H1 (cell line): ENCODE measurements at regions not wholly inside any gene's neighbourhood (a gene's known extent, or its start where the extent isn't known, plus 50 kb on each side); places are given as distances from the start of the nearest gene placed in this dataset.

Experiments used
- CTCF ChIA-PET: fragments of 300-600 bp; sonication (Branson Sonifier 250); formaldehyde crosslinking; loops from one replicate; lab custom pipeline; 2021; ENCODE audit not compliant: partially characterized antibody; lab: Charles Lee
- POLR2A ChIA-PET: fragments of 300-600 bp; sonication (Branson Sonifier 250); formaldehyde crosslinking; loops from one replicate; lab custom pipeline; 2021; ENCODE audit warnings: inconsistent platforms; ENCODE audit not compliant: partially characterized antibody; lab: Charles Lee
- DNase-seq, 2 experiments: peaks; one replicate each; pipeline versions ENCODE4 v3.0.0 to v3.0.0-alpha.2; 2010 to 2022; ENCODE audit warnings: low spot score in 2 of 2, low read depth in 1 of 2, mixed read lengths in 1 of 2
- FAIRE-seq: peaks from 2 replicates; lab custom pipeline; 2011; peaks lifted over from hg19 to GRCh38; lab: Jason Lieb, UNC
- H2AFZ ChIP-seq: 2 replicates; pipeline ENCODE4 v1.8.1; 2012; ENCODE audit warnings: low read length, inconsistent platforms
- H2AK5ac ChIP-seq: 2 replicates; pipeline ENCODE4 v1.6.1; 2013; ENCODE audit warnings: low read depth, low read length
- H2BK120ac ChIP-seq: replicated peaks from 2 replicates; pipeline ENCODE3; 2013; ENCODE audit warnings: low read depth, low read length, inconsistent platforms
- H2BK12ac ChIP-seq: 2 replicates; pipeline ENCODE4 v1.6.1; 2013; ENCODE audit warnings: low read depth, low read length
- H2BK15ac ChIP-seq: 2 replicates; pipeline ENCODE4 v1.6.1; 2013; ENCODE audit warnings: low read length
- H2BK20ac ChIP-seq: 2 replicates; pipeline ENCODE4 v1.6.1; 2013; ENCODE audit warnings: low read length
- H2BK5ac ChIP-seq: 2 replicates; pipeline ENCODE4 v1.6.1; 2013; ENCODE audit warnings: low read depth, low read length
- H3K14ac ChIP-seq: 2 replicates; pipeline ENCODE4 v1.6.1; 2013; ENCODE audit warnings: inconsistent platforms; ENCODE audit not compliant: insufficient read length
- H3K18ac ChIP-seq: 2 replicates; pipeline ENCODE4 v1.6.1; 2013; ENCODE audit warnings: low read length; ENCODE audit errors: extremely low read depth
- H3K23ac ChIP-seq: 2 replicates; pipeline ENCODE4 v1.6.1; 2013; ENCODE audit warnings: inconsistent platforms; ENCODE audit not compliant: insufficient read length
- H3K23me2 ChIP-seq: 2 replicates; pipeline ENCODE4 v1.6.1; 2013; ENCODE audit warnings: low read depth, low read length
- H3K27ac ChIP-seq: 2 replicates; pipeline ENCODE4 v1.6.1; 2011; ENCODE audit warnings: low read depth, low read length, inconsistent platforms
- H3K27me3 ChIP-seq, 4 experiments: replicated peaks in 1 of 4; 1 replicate in 1 of 4; 2 replicates in 3 of 4; pipeline versions ENCODE4 v1.6.1 to v1.8.1; 2011 to 2013; ENCODE audit warnings: low read length in 3 of 4, mild to moderate bottlenecking in 3 of 4, inconsistent platforms in 2 of 4, mixed read lengths in 2 of 4, moderate library complexity in 1 of 4; ENCODE audit not compliant: control insufficient read depth in 3 of 4, insufficient read depth in 3 of 4; ENCODE audit errors: extremely low read depth in 1 of 4
- H3K36me3 ChIP-seq, 4 experiments: 2 replicates each; pipeline versions ENCODE4 v1.6.1 to v1.8.1; 2011 to 2013; ENCODE audit warnings: mild to moderate bottlenecking in 4 of 4, low read length in 3 of 4, moderate library complexity in 2 of 4, control low read depth in 1 of 4, inconsistent platforms in 1 of 4; ENCODE audit not compliant: insufficient read depth in 4 of 4, control insufficient read depth in 2 of 4
- H3K4ac ChIP-seq: replicated peaks from 2 replicates; pipeline ENCODE3; 2013; ENCODE audit warnings: low read length, low read depth, mixed read lengths, inconsistent platforms; ENCODE audit not compliant: insufficient read length
- H3K4me1 ChIP-seq, 4 experiments: replicated peaks in 1 of 4; 1 replicate in 1 of 4; 2 replicates in 3 of 4; pipeline versions ENCODE4 v1.6.1 to v1.8.1; 2011 to 2013; ENCODE audit warnings: low read length in 3 of 4, inconsistent platforms in 2 of 4, mixed read lengths in 1 of 4; ENCODE audit not compliant: insufficient read depth in 4 of 4, control insufficient read depth in 3 of 4
- H3K4me2 ChIP-seq, 2 experiments: 2 replicates each; pipeline versions ENCODE4 v1.6.1 to v1.8.1; 2011 to 2013; ENCODE audit warnings: low read depth in 2 of 2, low read length in 2 of 2, control low read depth in 1 of 2, inconsistent platforms in 1 of 2, mild to moderate bottlenecking in 1 of 2; ENCODE audit not compliant: insufficient read depth in 1 of 2
- H3K4me3 ChIP-seq, 4 experiments: fragments of 200-600, 300-600 bp in 1 of 4; sonication (generic), shearing (Covaris generic), sonication (Bioruptor Twin) in 1 of 4; 2 replicates each; pipeline versions ENCODE4 v1.5.1 to v1.8.1; 2011 to 2016; ENCODE audit warnings: low read length in 4 of 4, low read depth in 3 of 4, control low read depth in 2 of 4, inconsistent platforms in 2 of 4, mild to moderate bottlenecking in 2 of 4, mixed read lengths in 1 of 4, moderate library complexity in 1 of 4; ENCODE audit not compliant: insufficient read depth in 2 of 4; ENCODE audit errors: extremely low read depth in 1 of 4
- H3K56ac ChIP-seq: replicated peaks from 2 replicates; pipeline ENCODE3; 2013; ENCODE audit warnings: low read depth, mild to moderate bottlenecking, mixed read lengths, low read length, inconsistent platforms; ENCODE audit not compliant: insufficient read length
- H3K79me1 ChIP-seq: 2 replicates; pipeline ENCODE4 v1.6.1; 2013; ENCODE audit warnings: low read depth, low read length, control low read depth
- H3K79me2 ChIP-seq, 2 experiments: 2 replicates each; pipeline versions ENCODE4 v1.6.1 to v1.8.1; 2012 to 2013; ENCODE audit warnings: low read length in 2 of 2, mild to moderate bottlenecking in 2 of 2, inconsistent platforms in 1 of 2; ENCODE audit not compliant: insufficient read depth in 2 of 2, control insufficient read depth in 1 of 2
- H3K9ac ChIP-seq, 4 experiments: replicated peaks in 1 of 4; 1 replicate in 1 of 4; 2 replicates in 3 of 4; pipeline versions ENCODE4 v1.6.1 to v1.8.1; 2011 to 2013; ENCODE audit warnings: low read depth in 3 of 4, low read length in 3 of 4, control low read depth in 2 of 4, mild to moderate bottlenecking in 2 of 4, moderate library complexity in 2 of 4, inconsistent platforms in 1 of 4; ENCODE audit errors: extremely low read depth in 1 of 4
- H3K9me3 ChIP-seq, 2 experiments: 2 replicates each; pipeline versions ENCODE4 v1.6.1 to v1.8.1; 2012 to 2013; ENCODE audit warnings: mild to moderate bottlenecking in 2 of 2, moderate library complexity in 2 of 2, control low read depth in 1 of 2, inconsistent platforms in 1 of 2, low read depth in 1 of 2, low read length in 1 of 2, mixed read lengths in 1 of 2; ENCODE audit not compliant: insufficient read depth in 2 of 2
- H4K20me1 ChIP-seq, 2 experiments: replicated peaks in 1 of 2; 2 replicates each; pipeline versions ENCODE3 to v1.8.1; 2011 to 2013; ENCODE audit warnings: inconsistent platforms in 2 of 2, low read length in 2 of 2, mild to moderate bottlenecking in 1 of 2; ENCODE audit not compliant: insufficient read depth in 2 of 2, control insufficient read depth in 1 of 2
- H4K5ac ChIP-seq: 2 replicates; pipeline ENCODE4 v1.6.1; 2013; ENCODE audit warnings: low read length, low read depth, mixed read lengths, inconsistent platforms; ENCODE audit not compliant: insufficient read length
- H4K8ac ChIP-seq: 2 replicates; pipeline ENCODE4 v1.8.0; 2013; ENCODE audit warnings: mild to moderate bottlenecking, moderate library complexity, low read length, inconsistent platforms; ENCODE audit not compliant: insufficient read depth; ENCODE audit errors: extremely low read depth
- H4K91ac ChIP-seq: replicated peaks from 2 replicates; pipeline ENCODE3; 2013; ENCODE audit warnings: low read length, mixed read lengths, inconsistent platforms; ENCODE audit not compliant: insufficient read length
- CBX5 ChIP-seq: fragments of 300-800, 300-1000 bp; sonication (generic); IDR thresholded peaks from 2 replicates; pipeline ENCODE4 v1.7.1; 2016; ENCODE audit warnings: antibody characterized with exemption, low read length, low read depth
- CTBP2 ChIP-seq: IDR thresholded peaks from 2 replicates; pipeline ENCODE4 v1.7.0; 2011; ENCODE audit warnings: borderline replicate concordance, mild to moderate bottlenecking, moderate library complexity, mixed read lengths, low read length; ENCODE audit not compliant: insufficient read depth, insufficient read length
- POLR2A ChIP-seq, 2 experiments: IDR thresholded peaks; 1 replicate in 1 of 2; 2 replicates in 1 of 2; pipeline ENCODE4 v1.6.1; 2011; ENCODE audit warnings: low read depth in 2 of 2, low read length in 2 of 2, mild to moderate bottlenecking in 2 of 2; ENCODE audit errors: control extremely low read depth in 1 of 2
- SAP30 ChIP-seq: fragments of 300-600 bp; sonication (generic); IDR thresholded peaks from 2 replicates; pipeline ENCODE4 v1.7.1; 2012; ENCODE audit warnings: low read length, moderate library complexity, mild to moderate bottlenecking, inconsistent platforms; ENCODE audit not compliant: insufficient read depth, insufficient replicate concordance
- WGBS, 2 experiments: shearing (Covaris generic) in 1 of 2; methylation state at CpG; one replicate each; pipeline versions ENCODE4 v1.1.6 to v1.1.7; 2013 to 2015; ENCODE audit warnings: low lambda C conversion rate in 2 of 2, mixed read lengths in 2 of 2, inconsistent platforms in 1 of 2, low coverage in 1 of 2, missing lambda C conversion rate in 1 of 2; ENCODE audit not compliant: insufficient replicate concordance in 2 of 2, insufficient coverage in 1 of 2, insufficient read length in 1 of 2; ENCODE audit errors: extremely low coverage in 1 of 2, missing lambda C conversion rate in 1 of 2; 5-methylcytosine and 5-hydroxymethylcytosine counted together

DNA sequence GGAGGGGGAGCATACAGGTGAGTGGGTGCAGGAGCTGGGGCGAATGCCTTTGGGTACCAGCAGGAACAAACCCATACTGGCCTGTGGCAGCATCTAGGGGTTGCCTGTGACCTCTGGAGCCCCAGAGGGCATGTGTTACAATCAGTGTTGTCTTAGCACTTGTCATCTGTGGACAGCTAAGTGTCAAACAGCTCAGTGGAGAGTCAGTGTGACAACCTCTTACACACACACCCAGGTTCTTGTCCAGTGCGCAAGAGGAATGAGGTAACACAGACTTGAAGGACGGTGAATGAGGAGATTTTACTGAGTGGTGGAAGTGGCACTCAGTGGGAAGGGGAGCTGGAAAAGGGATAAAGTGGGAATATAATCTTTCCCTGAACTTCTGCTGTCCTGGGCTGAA is 54.1 kb upstream of the DDIT4L start:
- no peak for FAIRE-seq
- Histone ChIP-seq H4K8ac (no peak overlapping the region), H3K36me3 (no peaks in the 10 kb centered on the region), H3K23ac (no peak overlapping the region), H2AFZ (no peak overlapping the region), H4K20me1 (no peaks in the 10 kb centered on the region), H3K27me3 (no peaks in the 10 kb centered on the region), H2AK5ac (no peak overlapping the region), H3K18ac (no peak overlapping the region), H2BK120ac (no peak overlapping the region), H3K9me3 (no peaks in the 10 kb centered on the region), H4K5ac (no peak overlapping the region), H3K56ac (no peak overlapping the region), H3K4ac (no peak overlapping the region), H3K23me2 (no peaks in the 10 kb centered on the region), H4K91ac (no peak overlapping the region), H3K9ac (no peak overlapping the region), H2BK20ac (no peak overlapping the region), H3K79me2 (no peaks in the 10 kb centered on the region), H3K79me1 (no peaks in the 10 kb centered on the region), H3K4me3 (no peak overlapping the region), H3K14ac (no peak overlapping the region), H3K4me2 (no peak overlapping the region), H2BK12ac (no peak overlapping the region), H3K27ac (no peak overlapping the region), H2BK15ac (no peak overlapping the region), H2BK5ac (no peak overlapping the region), H3K4me1 (peaks cover 0 to 3% (median 0%) of the 10 kb centered on the region in 4 experiments; a peak in 1 of 7 replicates)
- ChIA-PET POLR2A (no interaction called here), CTCF (no interaction called here)
- no peak for DNase-seq
- 89% methylated on average over 3 of the region's 3 CpGs; no CpG with 5 or more reads in 1 of the 2 experiments for WGBS, 2 experiments
- TF ChIP-seq POLR2A (IDR thresholded peaks at IDR 0.05; ENCODE audit: control extremely low read depth in 1 of 2, low read depth in 2 of 2, low read length in 2 of 2) (no peak), CBX5 (no peak), SAP30 (no peak), CTBP2 (no peak)
